NT2/D1 (cell line): ENCODE measurements at regions not wholly inside any gene's neighbourhood (a gene's known extent, or its start where the extent isn't known, plus 50 kb on each side); places are given as distances from the start of the nearest gene placed in this dataset.

Experiments used
- SUZ12 ChIP-seq: IDR thresholded peaks from 2 replicates; pipeline ENCODE4 v1.6.1; 2011; ENCODE audit not compliant: insufficient read length, insufficient read depth; ENCODE audit errors: extremely low read depth
- YY1 ChIP-seq: IDR thresholded peaks from 2 replicates; pipeline ENCODE4 v1.6.1; 2011; ENCODE audit not compliant: insufficient read length, insufficient read depth
- ZNF274 ChIP-seq: IDR thresholded peaks from 2 replicates; pipeline ENCODE4 v1.6.1; 2011; ENCODE audit warnings: mild to moderate bottlenecking, low read depth, low read length

DNA sequence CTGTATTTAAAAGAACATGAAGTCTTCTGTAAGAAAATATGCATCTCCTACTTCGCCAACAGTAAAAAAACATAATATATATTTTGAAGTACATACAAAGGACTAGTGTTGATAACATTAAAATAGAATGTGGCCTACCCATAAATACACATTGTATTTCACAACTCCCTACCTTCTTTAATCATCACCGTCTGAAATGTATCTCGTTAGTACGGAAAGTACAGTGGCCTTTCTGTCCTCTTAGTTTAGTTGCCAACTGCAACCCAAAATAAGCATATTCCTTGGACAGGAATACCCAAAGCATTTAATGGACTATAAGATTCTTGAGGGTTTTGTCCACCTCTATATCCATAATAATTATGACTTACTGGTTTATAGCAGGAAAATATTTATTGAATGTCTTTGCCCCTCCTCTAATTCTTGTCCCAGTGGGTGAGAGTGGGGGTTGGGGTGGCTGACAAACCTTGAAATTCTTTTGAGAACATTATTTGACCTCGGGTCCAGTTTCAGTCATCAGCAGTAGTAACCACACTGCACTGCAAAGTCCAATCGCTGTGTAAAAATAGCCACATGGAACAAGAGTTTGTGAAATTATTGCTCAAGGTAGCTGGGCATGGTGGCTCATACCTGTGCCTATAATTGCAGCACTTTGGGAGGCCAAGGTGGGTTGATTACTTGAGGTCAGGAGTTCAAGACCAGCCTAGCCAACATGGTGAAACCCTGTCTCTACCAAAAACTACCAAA lies 474.5 kb downstream of the KLHL13 start:
- TF ChIP-seq ZNF274 (no peak), YY1 (no peak), SUZ12 (no peak)
